ENCODE measurements at regions not wholly inside any gene's neighbourhood (a gene's known extent, or its start where the extent isn't known, plus 50 kb on each side); places are given as distances from the start of the nearest gene placed in this dataset.

GRCh38 chr6:156583083-156583482, 194.1 kb upstream of the ARID1B start:
- H3K4me3 ChIP-seq (replicated peaks; ENCODE audit: low read depth, low read length) = no peak overlapping the region
- DNase-seq (ENCODE audit: low read depth) = no peak
- TF ChIP-seq CTCF (IDR thresholded peaks at IDR 0.05; ENCODE audit: low read length, missing control alignments) = no peak

- no peak for DNase-seq (ENCODE audit: low read depth)
- no peak overlapping the region for H3K4me3 ChIP-seq (replicated peaks; ENCODE audit: low read depth, low read length)
- no peak for TF ChIP-seq CTCF (IDR thresholded peaks at IDR 0.05; ENCODE audit: low read length, missing control alignments)
Observed at GRCh38 chr6:156582509-156582992, 194.6 kb upstream of the ARID1B start.

- DNase-seq (ENCODE audit: low read depth) = no peak
- H3K4me3 ChIP-seq (replicated peaks; ENCODE audit: low read depth, low read length) = no peak overlapping the region
- TF ChIP-seq CTCF (IDR thresholded peaks at IDR 0.05; ENCODE audit: low read length, missing control alignments) = no peak
Observed at GRCh38 chr6:156579564-156579963, 197.6 kb upstream of the ARID1B start.

GRCh38 chr6:156577749-156578148, 199.4 kb upstream of the ARID1B start:
- TF ChIP-seq CTCF (IDR thresholded peaks at IDR 0.05; ENCODE audit: low read length, missing control alignments) = no peak
- DNase-seq (ENCODE audit: low read depth) = no peak
- H3K4me3 ChIP-seq (replicated peaks; ENCODE audit: low read depth, low read length) = no peak overlapping the region

GRCh38 chr6:156575361-156575760, 201.8 kb upstream of the ARID1B start:
- DNase-seq (ENCODE audit: low read depth) = no peak
- no peak for TF ChIP-seq CTCF (IDR thresholded peaks at IDR 0.05; ENCODE audit: low read length, missing control alignments)
- H3K4me3 ChIP-seq (replicated peaks; ENCODE audit: low read depth, low read length) = no peak overlapping the region

GRCh38 chr6:156564807-156565149, 212.4 kb upstream of the ARID1B start:
- TF ChIP-seq CTCF (IDR thresholded peaks at IDR 0.05; ENCODE audit: low read length, missing control alignments) = no peak
- DNase-seq (ENCODE audit: low read depth) = no peak
- H3K4me3 ChIP-seq (replicated peaks; ENCODE audit: low read depth, low read length) = no peak overlapping the region

GRCh38 chr6:156564127-156564806, 212.9 kb upstream of the ARID1B start:
- peak; percentile 96 for TF ChIP-seq CTCF (IDR thresholded peaks at IDR 0.05; ENCODE audit: low read length, missing control alignments)
- DNase-seq (ENCODE audit: low read depth) = peak; percentile 71
- no peak overlapping the region for H3K4me3 ChIP-seq (replicated peaks; ENCODE audit: low read depth, low read length)
